ENCODE measurements at regions not wholly inside any gene's neighbourhood (a gene's known extent, or its start where the extent isn't known, plus 50 kb on each side); places are given as distances from the start of the nearest gene placed in this dataset.
"Not testable (repeated sequence)": the region's sequence is repeated elsewhere in the genome, so short reads cannot be mapped to it uniquely, and the experiment has no call there.

DNA sequence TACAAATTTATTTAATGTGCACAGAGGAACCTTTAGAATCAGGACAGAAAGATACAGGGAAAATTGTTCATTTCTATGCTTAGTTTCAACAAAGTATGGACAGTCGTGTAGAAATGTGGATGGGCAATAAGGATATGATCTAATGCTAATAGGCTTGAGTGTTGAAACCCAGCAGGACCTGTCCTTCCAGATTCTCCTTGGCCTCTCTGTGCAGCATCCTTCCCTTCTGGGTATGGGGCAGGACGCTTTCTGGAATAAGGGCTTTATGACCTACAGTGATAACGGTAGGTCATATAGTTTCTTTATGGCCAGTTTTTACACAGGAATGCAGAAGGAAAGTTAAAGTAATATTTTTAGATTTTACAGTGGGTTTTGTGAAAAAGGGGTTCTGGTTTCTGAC lies 698.1 kb downstream of the SI start:
- DNase-seq (ENCODE audit: low read depth in 2 of 2), result no peak

- DNase-seq (ENCODE audit: low read depth in 2 of 2), result no peak
These were observed 700.8 kb downstream of the SI start for GRCh38 chr3:164377466-164377865.

DNA sequence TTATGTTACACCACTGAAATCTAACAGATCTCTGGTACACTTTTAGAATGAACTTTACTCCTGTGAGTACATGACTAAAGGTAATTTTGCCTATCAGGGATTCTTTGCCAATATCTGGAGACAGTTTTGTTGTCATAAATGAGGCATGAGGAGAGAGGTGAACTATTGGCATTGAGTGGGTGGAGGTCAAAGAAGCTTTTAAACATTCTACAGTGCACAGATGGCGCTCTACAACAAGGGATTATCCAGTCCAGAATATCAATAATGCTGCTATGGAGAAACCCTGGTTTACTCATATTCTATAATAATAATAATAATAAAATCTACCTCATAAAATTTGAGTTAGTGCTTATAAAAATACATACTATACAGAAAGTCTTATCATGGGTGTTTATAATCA lies 702.3 kb downstream of the SI start:
- DNase-seq (ENCODE audit: low read depth in 2 of 2), result no peak

- DNase-seq (ENCODE audit: low read depth in 2 of 2), result no peak
These were observed 702.8 kb downstream of the SI start for GRCh38 chr3:164375538-164375937.

DNA sequence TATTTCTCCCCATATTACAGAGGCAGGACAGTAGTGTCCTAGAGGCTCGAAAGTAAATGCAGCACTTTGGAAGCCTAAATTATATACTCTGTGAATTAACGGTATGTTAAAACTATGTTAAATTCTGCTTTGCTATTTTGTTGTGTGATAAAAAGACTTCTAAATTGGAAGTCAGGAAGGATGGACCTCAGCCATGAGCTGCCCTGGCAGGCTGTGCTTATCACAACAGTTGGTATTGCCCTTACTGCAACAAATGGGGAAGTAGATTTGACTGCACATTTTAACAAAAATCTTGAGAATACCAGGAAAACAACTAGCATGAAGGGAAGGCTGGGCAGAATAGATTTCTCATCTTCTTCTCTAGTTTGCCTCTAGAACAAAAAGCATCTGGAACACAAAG lies 706.6 kb downstream of the SI start:
- DNase-seq (ENCODE audit: low read depth in 2 of 2), result no peak

GRCh38 chr3:164370970-164371369 lies 707.3 kb downstream of the SI start:
- DNase-seq (ENCODE audit: low read depth in 2 of 2), result no peak

DNA sequence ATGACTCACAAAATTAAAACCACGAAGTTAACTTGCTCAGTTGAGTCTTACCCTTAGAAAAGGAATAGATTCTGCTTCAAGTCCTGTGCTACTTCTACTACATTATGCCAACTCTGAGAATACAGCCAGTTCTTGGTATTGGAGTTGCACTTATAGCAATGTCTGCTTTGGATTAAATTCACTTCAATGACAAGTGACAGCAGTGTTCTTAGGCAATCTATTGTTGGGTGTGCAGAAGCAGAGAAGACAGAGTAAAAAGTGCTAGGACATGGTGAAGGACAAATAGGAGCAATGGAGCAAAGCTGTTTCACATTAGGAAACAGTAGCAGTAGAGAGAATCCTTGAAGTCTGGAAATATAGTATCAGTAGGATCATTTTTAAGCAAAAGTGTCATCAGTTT lies 713.1 kb downstream of the SI start:
- DNase-seq (ENCODE audit: low read depth in 2 of 2), result no peak

DNA sequence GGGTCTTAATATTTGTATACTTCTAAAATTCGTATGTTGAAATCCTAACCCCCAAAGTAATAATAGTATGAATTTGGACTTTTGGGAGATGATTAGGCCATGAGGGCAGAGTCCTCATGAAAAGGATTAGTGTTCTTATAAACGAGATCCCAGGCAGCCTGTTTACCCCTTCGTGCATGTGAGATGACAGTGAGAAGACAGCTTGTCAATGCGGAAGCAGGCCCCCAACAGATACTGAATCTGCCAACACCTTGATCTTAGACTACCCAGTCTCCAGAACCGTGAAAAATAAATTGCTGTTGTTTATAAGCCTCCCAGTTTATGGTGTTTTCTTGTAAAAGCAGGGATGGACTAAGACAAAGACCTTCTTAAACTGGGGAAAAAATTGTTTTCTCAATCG lies 714.2 kb downstream of the SI start:
- DNase-seq (ENCODE audit: low read depth in 2 of 2), result no peak

DNA sequence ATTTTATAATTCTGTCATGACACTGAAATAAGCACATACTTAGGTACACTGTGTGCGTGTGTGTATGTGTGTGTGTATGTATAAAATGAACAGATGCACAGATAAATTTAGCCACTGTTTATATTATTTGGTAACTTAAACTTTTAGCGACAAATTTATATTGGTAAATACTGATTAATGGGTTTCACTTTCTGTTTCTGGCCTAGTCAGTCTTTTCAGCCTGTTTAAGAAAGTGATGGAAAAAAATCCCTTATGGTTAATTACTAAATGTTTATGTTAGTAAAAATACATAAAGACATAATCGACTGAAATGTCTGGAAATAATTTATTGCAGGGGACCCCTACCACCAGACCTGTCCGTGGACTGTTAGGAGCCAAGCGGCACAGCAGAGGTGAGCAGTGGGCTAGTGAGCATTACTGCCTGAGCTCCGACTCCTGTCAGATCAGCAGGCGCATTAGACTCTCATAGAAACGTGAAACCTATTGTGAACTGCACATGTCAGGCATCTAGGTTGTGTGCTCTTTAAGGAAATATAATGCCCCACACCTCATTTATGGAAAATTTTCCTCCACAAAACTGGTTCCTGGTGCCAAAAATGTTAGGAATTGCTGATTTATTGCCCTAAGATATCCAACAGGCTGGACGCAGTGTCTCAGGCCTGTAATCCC lies 717.4 kb downstream of the SI start:
- no peak for DNase-seq (ENCODE audit: low read depth in 2 of 2)

GRCh38 chr3:164360078-164360578 lies 718.2 kb downstream of the SI start:
- DNase-seq (ENCODE audit: low read depth in 2 of 2), result no peak

GRCh38 chr3:164352991-164353390 lies 725.3 kb downstream of the SI start:
- DNase-seq (ENCODE audit: low read depth in 2 of 2), result no peak

DNA sequence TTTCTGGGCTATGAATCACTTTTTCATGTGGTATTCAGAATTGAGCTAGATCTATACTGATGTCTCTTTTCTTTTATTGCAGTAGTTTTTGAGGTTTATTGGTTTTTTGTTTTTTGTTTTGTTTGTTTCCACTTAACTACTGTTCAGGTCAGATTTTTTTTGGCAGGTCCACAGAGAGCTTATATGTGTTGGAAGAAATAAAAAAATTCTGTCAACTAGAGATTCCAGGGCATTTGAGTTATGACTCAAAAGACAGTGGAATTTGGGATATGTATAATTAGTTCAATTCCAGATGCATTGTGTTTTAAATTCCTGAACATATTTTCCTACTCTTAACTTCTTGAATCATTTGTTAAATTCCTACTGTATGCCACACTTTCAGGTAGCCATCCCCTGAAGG lies 727.2 kb downstream of the SI start:
- DNase-seq (ENCODE audit: low read depth in 2 of 2), result no peak

DNA sequence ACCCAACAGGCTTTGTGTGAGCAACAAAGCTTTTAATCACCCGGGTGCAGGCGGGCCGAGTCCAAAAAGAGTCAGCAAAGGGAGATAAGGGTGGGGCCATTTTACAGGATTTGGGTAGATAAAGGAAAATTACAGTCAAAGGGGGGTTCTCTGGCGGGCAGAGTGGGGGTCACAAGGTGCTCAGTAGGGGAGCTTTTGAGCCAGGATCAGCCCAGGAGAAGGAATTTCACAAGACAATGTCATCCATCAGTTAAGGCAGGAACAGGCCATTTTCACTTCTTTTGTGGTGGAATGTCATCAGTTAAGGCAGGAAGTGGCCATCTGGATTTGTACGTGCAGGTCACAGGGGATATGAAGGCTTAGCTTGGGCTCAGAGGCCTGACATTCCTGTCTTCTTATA lies 736.1 kb downstream of the SI start:
- DNase-seq (ENCODE audit: low read depth in 2 of 2), result not testable (repeated sequence)

- no peak for DNase-seq (ENCODE audit: low read depth in 2 of 2)
These were observed 737.2 kb downstream of the SI start for GRCh38 chr3:164341086-164341485.

DNA sequence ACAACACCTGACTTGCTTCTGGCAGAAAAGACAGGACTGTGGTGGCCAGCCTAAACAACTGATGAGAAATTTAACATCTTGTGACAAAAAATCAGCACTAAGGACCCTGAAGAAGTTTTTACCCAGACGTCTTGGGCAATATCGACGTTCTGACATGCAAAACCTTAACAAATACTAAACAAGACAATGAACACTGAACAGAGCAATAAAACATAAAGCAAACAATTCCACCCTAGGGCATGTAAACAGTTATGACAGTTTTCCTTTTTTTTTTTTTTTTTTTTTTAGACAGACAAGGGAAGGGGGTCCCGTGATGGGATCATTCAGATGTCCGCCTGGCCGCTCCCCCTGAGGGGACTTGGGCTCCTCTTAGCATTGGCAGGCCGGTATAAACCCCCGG lies 738.0 kb downstream of the SI start:
- no peak for DNase-seq (ENCODE audit: low read depth in 2 of 2)

- DNase-seq (ENCODE audit: low read depth in 2 of 2), result no peak
These were observed 745.2 kb downstream of the SI start for GRCh38 chr3:164332831-164333802.

GRCh38 chr3:164326714-164327113 lies 751.6 kb downstream of the SI start:
- DNase-seq (ENCODE audit: low read depth in 2 of 2), result no peak

DNA sequence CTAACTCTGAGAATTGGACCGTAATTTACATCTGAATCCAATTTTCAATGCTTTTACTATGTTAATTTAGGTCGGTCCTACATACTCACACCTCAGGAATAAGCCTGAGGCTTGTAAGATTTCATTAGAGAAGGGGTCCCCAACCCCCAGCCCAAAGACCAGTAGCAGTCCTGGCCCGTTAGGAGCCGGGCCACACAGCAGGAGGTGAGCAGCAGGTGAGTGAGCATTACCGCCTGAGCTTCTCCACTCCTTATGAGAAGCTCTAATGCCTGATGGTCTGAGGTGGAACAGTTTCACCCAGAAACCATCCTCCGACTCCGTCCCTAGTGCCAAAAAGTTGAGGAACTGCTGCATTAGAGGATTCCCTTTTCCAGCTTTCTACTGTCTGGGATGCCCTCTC lies 757.3 kb downstream of the SI start:
- no peak for DNase-seq (ENCODE audit: low read depth in 2 of 2)

GRCh38 chr3:164306042-164306441 lies 772.3 kb downstream of the SI start:
- DNase-seq (ENCODE audit: low read depth in 2 of 2), result no peak

GRCh38 chr3:164303894-164304293 lies 774.4 kb downstream of the SI start:
- no peak for DNase-seq (ENCODE audit: low read depth in 2 of 2)

- no peak for DNase-seq (ENCODE audit: low read depth in 2 of 2)
These were observed 775.7 kb downstream of the SI start for GRCh38 chr3:164302622-164303021.

GRCh38 chr3:164291486-164291885 lies 786.8 kb downstream of the SI start:
- not testable (repeated sequence) for DNase-seq (ENCODE audit: low read depth in 2 of 2)

DNA sequence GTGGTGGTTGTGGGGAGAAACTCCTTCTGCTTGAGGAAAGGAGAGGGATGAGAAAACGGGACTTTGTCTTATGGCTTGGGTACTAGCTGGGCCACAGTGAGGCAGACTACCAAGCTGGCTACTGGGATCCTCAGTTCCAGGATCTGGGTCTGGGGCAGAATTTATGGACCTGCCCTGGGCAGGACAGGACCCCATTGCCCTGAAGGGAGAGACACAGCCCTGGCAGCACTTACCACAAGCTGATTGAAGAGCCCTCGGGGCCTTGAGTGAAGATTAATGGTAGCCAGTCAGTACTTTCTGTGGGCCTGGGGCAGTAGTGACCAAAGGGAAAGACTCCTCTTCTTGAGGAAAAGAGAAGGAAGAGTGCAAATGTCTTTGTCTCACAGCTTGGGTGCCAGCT lies 799.7 kb downstream of the SI start:
- DNase-seq (ENCODE audit: low read depth in 2 of 2), result no peak
